ENCODE measurements at regions not wholly inside any gene's neighbourhood (a gene's known extent, or its start where the extent isn't known, plus 50 kb on each side); places are given as distances from the start of the nearest gene placed in this dataset.

- no peak for DNase-seq
These were observed 53.5 kb upstream of the ACSL1 start for GRCh38 chr4:184879271-184879670.

- no peak for DNase-seq
These were observed 56.5 kb upstream of the ACSL1 start for GRCh38 chr4:184882276-184882675.

GRCh38 chr4:184883024-184883423 lies 57.3 kb upstream of the ACSL1 start:
- no peak for DNase-seq

GRCh38 chr4:184884883-184885282 lies 59.1 kb upstream of the ACSL1 start:
- DNase-seq: no peak

- no peak for DNase-seq
These were observed 59.8 kb upstream of the ACSL1 start for GRCh38 chr4:184885602-184886001.

GRCh38 chr4:184887333-184887732 lies 61.6 kb upstream of the ACSL1 start:
- DNase-seq: no peak

GRCh38 chr4:184887947-184888346 lies 62.2 kb upstream of the ACSL1 start:
- no peak for DNase-seq

- no peak for DNase-seq
These were observed 64.0 kb upstream of the ACSL1 start for GRCh38 chr4:184889666-184890335.

- no peak for DNase-seq
These were observed 64.7 kb upstream of the ACSL1 start for GRCh38 chr4:184890499-184890898.

GRCh38 chr4:184891816-184892397 lies 66.1 kb upstream of the ACSL1 start:
- no peak for DNase-seq

GRCh38 chr4:184892999-184893398 lies 67.2 kb upstream of the ACSL1 start:
- DNase-seq: no peak

GRCh38 chr4:184893801-184894571 lies 68.2 kb upstream of the ACSL1 start:
- DNase-seq: no peak

GRCh38 chr4:184895012-184895695 lies 69.4 kb upstream of the ACSL1 start:
- DNase-seq: peak; percentile 5

- peak; percentile 5 for DNase-seq
These were observed 71.3 kb upstream of the ACSL1 start for GRCh38 chr4:184896868-184897715.

GRCh38 chr4:184897895-184898294 lies 72.1 kb upstream of the ACSL1 start:
- no peak for DNase-seq

GRCh38 chr4:184898793-184899192 lies 73.0 kb upstream of the ACSL1 start:
- DNase-seq: no peak

GRCh38 chr4:184899261-184900134 lies 73.7 kb upstream of the ACSL1 start:
- no peak for DNase-seq

GRCh38 chr4:184900184-184900583 lies 74.4 kb upstream of the ACSL1 start:
- DNase-seq: no peak

GRCh38 chr4:184902550-184902949 lies 76.8 kb upstream of the ACSL1 start:
- no peak for DNase-seq

- no peak for DNase-seq
These were observed 80.8 kb upstream of the ACSL1 start for GRCh38 chr4:184906480-184907097.

GRCh38 chr4:184907216-184907615 lies 81.4 kb upstream of the ACSL1 start:
- DNase-seq: peak; percentile 5
